ENCODE measurements at regions not wholly inside any gene's neighbourhood (a gene's known extent, or its start where the extent isn't known, plus 50 kb on each side); places are given as distances from the start of the nearest gene placed in this dataset.

DNA sequence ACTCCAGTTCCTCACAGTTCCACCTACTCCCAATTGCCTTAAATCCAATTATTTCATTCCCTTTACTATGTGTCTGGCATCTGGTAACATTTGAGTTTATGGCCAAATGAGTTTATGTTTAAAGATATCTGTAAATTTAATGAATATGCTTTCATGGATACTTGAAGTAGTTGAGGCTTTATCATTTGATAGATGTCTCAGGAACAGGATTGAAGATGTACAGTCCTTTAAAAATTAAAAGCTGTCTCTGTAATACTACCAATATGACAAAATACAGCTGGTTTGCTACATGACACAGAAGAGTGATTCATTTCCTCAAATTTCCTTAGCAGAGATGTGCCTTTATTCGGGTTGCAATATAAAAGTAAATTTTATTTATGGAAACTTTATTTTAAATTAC is 2326.0 kb upstream of the ACO1 start:
- no peak overlapping the region for H2AFZ ChIP-seq (ENCODE audit: low read depth, low read length)
- TF ChIP-seq JUN (IDR thresholded peaks at IDR 0.05; ENCODE audit: borderline replicate concordance, insufficient read depth, insufficient read length, low read depth): no peak
- no peak for TF ChIP-seq POLR2AphosphoS5 (IDR thresholded peaks at IDR 0.05; ENCODE audit: insufficient read depth, low read depth, low read length)
- TF ChIP-seq, protein P1, sequence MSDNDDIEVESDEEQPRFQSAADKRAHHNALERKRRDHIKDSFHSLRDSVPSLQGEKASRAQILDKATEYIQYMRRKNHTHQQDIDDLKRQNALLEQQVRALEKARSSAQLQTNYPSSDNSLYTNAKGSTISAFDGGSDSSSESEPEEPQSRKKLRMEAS (IDR thresholded peaks at IDR 0.05; ENCODE audit: insufficient read depth, insufficient read length): no peak
- no peak for TF ChIP-seq GATA2 (IDR thresholded peaks at IDR 0.05; ENCODE audit: insufficient read depth, insufficient read length, low read depth, low read length)
- H3K27ac ChIP-seq (ENCODE audit: insufficient read depth, low read depth, low read length): no peak overlapping the region
- FAIRE-seq (no peak), DNase-seq (ENCODE audit: low read depth, low spot score) (no peak)
- no peak overlapping the region for H3K4me3 ChIP-seq (replicated peaks in 1 of 3; ENCODE audit: insufficient read depth in 1 of 3, low read depth in 1 of 3, low read length in 3 of 3)
- intact Hi-C loops (cut with micrococcal nuclease) (no loop called here), dilution Hi-C loops (cut with MboI; ENCODE audit: extremely low pct_ligation_motif_present, low sequenced_read_pairs) (no loop called here)
- H3K9me1 ChIP-seq (replicated peaks; ENCODE audit: control insufficient read depth, extremely low read depth, insufficient read depth, low read length): no peaks in the 10 kb centered on the region
- no peaks in the 10 kb centered on the region for H3K36me3 ChIP-seq (ENCODE audit: control insufficient read depth in 2 of 2, extremely low read depth in 1 of 2, insufficient read depth in 2 of 2, low read length in 2 of 2)
- CTCF ChIA-PET: no interaction called here
- POLR2A ChIA-PET: no interaction called here
- H3K4me1 ChIP-seq (ENCODE audit: control insufficient read depth, extremely low read depth, insufficient read depth, low read length): no peaks in the 10 kb centered on the region
- H3K9me3 ChIP-seq (replicated peaks; ENCODE audit: control insufficient read depth, insufficient read depth, low read length): peaks cover 3% of the 10 kb centered on the region
- H3K9ac ChIP-seq (replicated peaks; ENCODE audit: extremely low read depth, insufficient read depth, low read length): no peak overlapping the region
- H3K27me3 ChIP-seq (ENCODE audit: control insufficient read depth in 2 of 2, insufficient read depth in 2 of 2, low read length in 2 of 2): no peaks in the 10 kb centered on the region
- H3K4me2 ChIP-seq (ENCODE audit: insufficient read depth, low read length): no peak overlapping the region
- no TSS peak for BruUV-seq (replicated peaks)
- no peaks in the 10 kb centered on the region for H3K79me2 ChIP-seq (ENCODE audit: control insufficient read depth, insufficient read depth, low read length)
- no peaks in the 10 kb centered on the region for H4K20me1 ChIP-seq (replicated peaks; ENCODE audit: control insufficient read depth, extremely low read depth, insufficient read depth, low read length)

DNA sequence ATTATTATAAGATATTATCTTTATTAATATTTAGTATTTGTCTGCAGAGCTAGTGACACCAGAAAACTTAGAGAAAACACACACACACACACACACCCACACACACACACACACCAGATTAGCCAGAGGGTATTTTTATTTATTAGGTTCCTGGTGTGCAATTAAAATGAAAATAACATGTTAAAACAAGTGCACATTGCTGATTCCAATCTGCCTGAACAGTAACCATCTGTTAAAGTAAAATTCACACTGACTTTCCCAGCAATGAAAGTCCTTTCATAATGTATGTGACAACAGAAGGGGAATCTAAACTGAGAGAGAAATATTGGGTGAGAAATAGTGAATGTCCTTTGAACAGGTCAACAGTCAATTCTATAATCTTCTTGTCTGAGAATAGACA is 2323.5 kb upstream of the ACO1 start:
- Histone ChIP-seq H3K4me1 (ENCODE audit: control insufficient read depth, extremely low read depth, insufficient read depth, low read length) (no peaks in the 10 kb centered on the region), H3K9ac (replicated peaks; ENCODE audit: extremely low read depth, insufficient read depth, low read length) (no peak overlapping the region), H3K4me3 (replicated peaks in 1 of 3; ENCODE audit: insufficient read depth in 1 of 3, low read depth in 1 of 3, low read length in 3 of 3) (no peak overlapping the region), H3K36me3 (ENCODE audit: control insufficient read depth in 2 of 2, extremely low read depth in 1 of 2, insufficient read depth in 2 of 2, low read length in 2 of 2) (no peaks in the 10 kb centered on the region), H3K79me2 (ENCODE audit: control insufficient read depth, insufficient read depth, low read length) (no peaks in the 10 kb centered on the region), H2AFZ (ENCODE audit: low read depth, low read length) (no peak overlapping the region), H3K27me3 (ENCODE audit: control insufficient read depth in 2 of 2, insufficient read depth in 2 of 2, low read length in 2 of 2) (no peaks in the 10 kb centered on the region), H4K20me1 (replicated peaks; ENCODE audit: control insufficient read depth, extremely low read depth, insufficient read depth, low read length) (no peaks in the 10 kb centered on the region), H3K9me1 (replicated peaks; ENCODE audit: control insufficient read depth, extremely low read depth, insufficient read depth, low read length) (no peaks in the 10 kb centered on the region), H3K9me3 (replicated peaks; ENCODE audit: control insufficient read depth, insufficient read depth, low read length) (peaks cover 4% of the 10 kb centered on the region), H3K27ac (ENCODE audit: insufficient read depth, low read depth, low read length) (no peak overlapping the region), H3K4me2 (ENCODE audit: insufficient read depth, low read length) (no peak overlapping the region)
- dilution Hi-C loops (cut with MboI; ENCODE audit: extremely low pct_ligation_motif_present, low sequenced_read_pairs): no loop called here
- TF ChIP-seq GATA2 (IDR thresholded peaks at IDR 0.05; ENCODE audit: insufficient read depth, insufficient read length, low read depth, low read length) (no peak), EZH2 (IDR thresholded peaks at IDR 0.05; ENCODE audit: borderline replicate concordance, low read depth, low read length, severe bottlenecking) (no peak), POLR2A (IDR thresholded peaks at IDR 0.05; ENCODE audit: low read depth, low read length) (no peak), MYC (IDR thresholded peaks at IDR 0.05; ENCODE audit: low read depth, low read length) (no peak), FOS (IDR thresholded peaks at IDR 0.05; ENCODE audit: borderline replicate concordance, insufficient read depth, low read length) (no peak), JUN (IDR thresholded peaks at IDR 0.05; ENCODE audit: borderline replicate concordance, insufficient read depth, insufficient read length, low read depth) (no peak), POLR2AphosphoS5 (IDR thresholded peaks at IDR 0.05; ENCODE audit: insufficient read depth, low read depth, low read length) (no peak)
- TF ChIP-seq, protein P2, sequence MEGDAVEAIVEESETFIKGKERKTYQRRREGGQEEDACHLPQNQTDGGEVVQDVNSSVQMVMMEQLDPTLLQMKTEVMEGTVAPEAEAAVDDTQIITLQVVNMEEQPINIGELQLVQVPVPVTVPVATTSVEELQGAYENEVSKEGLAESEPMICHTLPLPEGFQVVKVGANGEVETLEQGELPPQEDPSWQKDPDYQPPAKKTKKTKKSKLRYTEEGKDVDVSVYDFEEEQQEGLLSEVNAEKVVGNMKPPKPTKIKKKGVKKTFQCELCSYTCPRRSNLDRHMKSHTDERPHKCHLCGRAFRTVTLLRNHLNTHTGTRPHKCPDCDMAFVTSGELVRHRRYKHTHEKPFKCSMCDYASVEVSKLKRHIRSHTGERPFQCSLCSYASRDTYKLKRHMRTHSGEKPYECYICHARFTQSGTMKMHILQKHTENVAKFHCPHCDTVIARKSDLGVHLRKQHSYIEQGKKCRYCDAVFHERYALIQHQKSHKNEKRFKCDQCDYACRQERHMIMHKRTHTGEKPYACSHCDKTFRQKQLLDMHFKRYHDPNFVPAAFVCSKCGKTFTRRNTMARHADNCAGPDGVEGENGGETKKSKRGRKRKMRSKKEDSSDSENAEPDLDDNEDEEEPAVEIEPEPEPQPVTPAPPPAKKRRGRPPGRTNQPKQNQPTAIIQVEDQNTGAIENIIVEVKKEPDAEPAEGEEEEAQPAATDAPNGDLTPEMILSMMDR (IDR thresholded peaks at IDR 0.05; ENCODE audit: extremely low read depth in 1 of 2, insufficient read depth in 1 of 2, low read depth in 1 of 2, low read length in 2 of 2): no peak
- TF ChIP-seq, protein P1 (IDR thresholded peaks at IDR 0.05; ENCODE audit: insufficient read depth, insufficient read length): no peak
- FAIRE-seq: no peak
- ChIA-PET POLR2A (no interaction called here), CTCF (no interaction called here)
- intact Hi-C loops (cut with micrococcal nuclease): no loop called here
- DNase-seq (ENCODE audit: low read depth, low spot score): no peak
- BruUV-seq (replicated peaks): no TSS peak
